A549 (cell line): ENCODE measurements at regions not wholly inside any gene's neighbourhood (a gene's known extent, or its start where the extent isn't known, plus 50 kb on each side); places are given as distances from the start of the nearest gene placed in this dataset.

ENCODE experiments used
- CEBPB ChIP-seq, 2 experiments: fragments of >200 bp in 1 of 2; sonication (Bioruptor Twin) in 1 of 2; formaldehyde crosslinking in 1 of 2; IDR thresholded peaks; 2 replicates each; pipeline ENCODE4 v1.6.1; 2012 to 2016
- CHD2 ChIP-seq: fragments of 150-350 bp; IDR thresholded peaks from 2 replicates; pipeline ENCODE4 v1.6.1; 2014; ENCODE audit warnings: low read length; ENCODE audit not compliant: partially characterized antibody
- CTCF ChIP-seq: fragments of >200 bp; sonication (Bioruptor Twin); formaldehyde crosslinking; IDR thresholded peaks from 3 replicates; pipeline ENCODE4 v1.5.1; 2016
- HOXA7 ChIP-seq: fragments of 250-450 bp; sonication (Bioruptor Pico); IDR thresholded peaks from 2 replicates; pipeline ENCODE4 v1.5.0; 2020; ENCODE audit warnings: mild to moderate bottlenecking, moderate library complexity
- JUNB ChIP-seq: fragments of >200 bp; sonication (Bioruptor Twin); formaldehyde crosslinking; IDR thresholded peaks from 2 replicates; pipeline ENCODE4 v1.6.1; 2016
- KDM1A ChIP-seq: fragments of 200-600 bp; sonication (generic); IDR thresholded peaks from 2 replicates; pipeline ENCODE4 v1.6.1; 2016; ENCODE audit warnings: low read depth, mild to moderate bottlenecking
- NR3C1 ChIP-seq: fragments of >200 bp; sonication (Bioruptor Twin); formaldehyde crosslinking; IDR thresholded peaks from 3 replicates; pipeline ENCODE4 v1.6.1; 2017
- POLR2AphosphoS2 ChIP-seq: conservative IDR thresholded peaks from 2 replicates; pipeline ENCODE4 v1.6.1; 2012; ENCODE audit warnings: low read length, improper control_type of control experiment, inconsistent platforms

- no peak for TF ChIP-seq KDM1A
- TF ChIP-seq NR3C1: no peak
- TF ChIP-seq JUNB: no peak
- TF ChIP-seq POLR2AphosphoS2: no peak
- no peak for TF ChIP-seq CTCF
- TF ChIP-seq HOXA7 (CRISPR knock-in tag): no peak
- no peak for TF ChIP-seq CHD2
- no peak for TF ChIP-seq CEBPB (IDR thresholded peaks at IDR 0.05)
Measured at GRCh38 chr4:165784672-165785071, 88.4 kb upstream of the TLL1 start.
